ENCODE measurements at regions not wholly inside any gene's neighbourhood (a gene's known extent, or its start where the extent isn't known, plus 50 kb on each side); places are given as distances from the start of the nearest gene placed in this dataset.

DNA sequence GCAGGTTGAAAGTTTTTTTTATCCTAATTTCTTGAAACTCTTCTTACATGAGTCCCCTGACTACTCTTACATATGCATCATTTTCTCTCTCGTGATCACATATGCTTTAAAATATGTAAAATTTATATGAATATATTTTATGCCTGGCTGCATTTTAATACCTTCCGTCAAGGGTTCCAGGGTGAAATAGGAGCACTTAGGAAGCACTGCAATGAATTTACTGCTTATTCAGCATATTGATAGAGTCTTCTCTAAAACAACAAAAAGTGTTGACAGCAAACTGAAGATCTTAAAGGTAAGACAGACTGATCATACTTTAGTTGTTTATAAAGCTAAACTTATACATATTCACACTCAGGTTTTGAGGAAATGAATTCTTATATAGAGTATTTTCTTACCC lies 1191.6 kb upstream of the CRIM1 start:
- Histone ChIP-seq H3K4me1 (ENCODE audit: insufficient read depth, low read length) (no peaks in the 10 kb centered on the region), H3K79me2 (ENCODE audit: insufficient read depth, low read length) (no peaks in the 10 kb centered on the region), H3K27me3 (ENCODE audit: insufficient read depth, low read length) (no peaks in the 10 kb centered on the region), H2AFZ (ENCODE audit: low read depth, low read length) (no peak overlapping the region), H3K9ac (ENCODE audit: low read length) (no peak overlapping the region), H3K9me3 (ENCODE audit: insufficient read depth, low read depth, low read length) (no peaks in the 10 kb centered on the region), H3K36me3 (ENCODE audit: insufficient read depth, low read length) (no peaks in the 10 kb centered on the region), H4K20me1 (ENCODE audit: insufficient read depth, low read length) (no peaks in the 10 kb centered on the region), H3K27ac (ENCODE audit: low read depth, low read length) (no peak overlapping the region), H3K4me3 (ENCODE audit: insufficient read depth, low read depth, low read length) (no peak overlapping the region), H3K4me2 (ENCODE audit: low read length) (no peak overlapping the region)
- no peak for DNase-seq (ENCODE audit: low read depth)
- no peaks in the 10 kb centered on the region for H3K9me3 Mint-ChIP-seq (ENCODE audit: unreplicated experiment)
- no peaks in the 10 kb centered on the region for H3K27me3 Mint-ChIP-seq (ENCODE audit: low read depth, unreplicated experiment)
- no peak for FAIRE-seq
- H3K4me1 Mint-ChIP-seq (ENCODE audit: low read depth, unreplicated experiment), result no peaks in the 10 kb centered on the region
- no peak overlapping the region for H3K27ac Mint-ChIP-seq (ENCODE audit: unreplicated experiment)
- no peaks in the 10 kb centered on the region for H3K36me3 Mint-ChIP-seq (ENCODE audit: low read depth, unreplicated experiment)
- TF ChIP-seq EZH2 (IDR thresholded peaks at IDR 0.05; ENCODE audit: insufficient read depth, low read length), result no peak
- TF ChIP-seq, protein P1, sequence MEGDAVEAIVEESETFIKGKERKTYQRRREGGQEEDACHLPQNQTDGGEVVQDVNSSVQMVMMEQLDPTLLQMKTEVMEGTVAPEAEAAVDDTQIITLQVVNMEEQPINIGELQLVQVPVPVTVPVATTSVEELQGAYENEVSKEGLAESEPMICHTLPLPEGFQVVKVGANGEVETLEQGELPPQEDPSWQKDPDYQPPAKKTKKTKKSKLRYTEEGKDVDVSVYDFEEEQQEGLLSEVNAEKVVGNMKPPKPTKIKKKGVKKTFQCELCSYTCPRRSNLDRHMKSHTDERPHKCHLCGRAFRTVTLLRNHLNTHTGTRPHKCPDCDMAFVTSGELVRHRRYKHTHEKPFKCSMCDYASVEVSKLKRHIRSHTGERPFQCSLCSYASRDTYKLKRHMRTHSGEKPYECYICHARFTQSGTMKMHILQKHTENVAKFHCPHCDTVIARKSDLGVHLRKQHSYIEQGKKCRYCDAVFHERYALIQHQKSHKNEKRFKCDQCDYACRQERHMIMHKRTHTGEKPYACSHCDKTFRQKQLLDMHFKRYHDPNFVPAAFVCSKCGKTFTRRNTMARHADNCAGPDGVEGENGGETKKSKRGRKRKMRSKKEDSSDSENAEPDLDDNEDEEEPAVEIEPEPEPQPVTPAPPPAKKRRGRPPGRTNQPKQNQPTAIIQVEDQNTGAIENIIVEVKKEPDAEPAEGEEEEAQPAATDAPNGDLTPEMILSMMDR (IDR thresholded peaks at IDR 0.05; ENCODE audit: insufficient read depth, low read depth, low read length), result no peak
- H3K4me3 Mint-ChIP-seq (ENCODE audit: unreplicated experiment), result no peak overlapping the region

DNA sequence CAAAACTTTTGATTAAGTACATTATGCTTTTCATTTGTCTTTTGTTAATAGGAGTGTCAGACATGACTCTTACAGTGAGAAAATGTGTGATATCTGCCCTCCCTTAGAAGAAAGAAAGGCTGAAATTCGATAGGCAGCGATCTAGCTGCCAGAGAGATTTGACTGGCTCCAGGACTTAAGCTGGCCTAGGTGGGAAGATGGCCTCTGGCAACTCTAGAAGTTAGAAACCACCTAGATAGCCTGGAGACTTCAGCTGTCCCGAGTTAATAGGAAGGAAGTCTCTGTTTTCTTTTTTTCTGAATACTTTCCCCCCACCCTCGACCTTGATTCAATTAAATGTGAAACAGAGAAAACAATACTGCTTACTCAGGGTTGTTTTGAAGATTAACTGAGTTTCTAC lies 1194.7 kb upstream of the CRIM1 start:
- H3K4me1 ChIP-seq (ENCODE audit: insufficient read depth, low read length), result no peaks in the 10 kb centered on the region
- H3K4me3 ChIP-seq (ENCODE audit: insufficient read depth, low read depth, low read length), result no peak overlapping the region
- Mint-ChIP-seq H3K4me3 (ENCODE audit: unreplicated experiment) (no peak overlapping the region), H3K9me3 (ENCODE audit: unreplicated experiment) (no peaks in the 10 kb centered on the region), H3K4me1 (ENCODE audit: low read depth, unreplicated experiment) (no peaks in the 10 kb centered on the region), H3K27me3 (ENCODE audit: low read depth, unreplicated experiment) (no peaks in the 10 kb centered on the region), H3K27ac (ENCODE audit: unreplicated experiment) (no peak overlapping the region), H3K36me3 (ENCODE audit: low read depth, unreplicated experiment) (no peaks in the 10 kb centered on the region)
- no peaks in the 10 kb centered on the region for H3K27me3 ChIP-seq (ENCODE audit: insufficient read depth, low read length)
- DNase-seq (ENCODE audit: low read depth) (no peak), FAIRE-seq (no peak)
- H3K9ac ChIP-seq (ENCODE audit: low read length), result no peak overlapping the region
- TF ChIP-seq, protein P1 (IDR thresholded peaks at IDR 0.05; ENCODE audit: insufficient read depth, low read depth, low read length), result no peak
- TF ChIP-seq EZH2 (IDR thresholded peaks at IDR 0.05; ENCODE audit: insufficient read depth, low read length), result no peak
- H3K9me3 ChIP-seq (ENCODE audit: insufficient read depth, low read depth, low read length), result no peaks in the 10 kb centered on the region
- H3K36me3 ChIP-seq (ENCODE audit: insufficient read depth, low read length), result no peaks in the 10 kb centered on the region
- no peak overlapping the region for H3K4me2 ChIP-seq (ENCODE audit: low read length)
- no peaks in the 10 kb centered on the region for H3K79me2 ChIP-seq (ENCODE audit: insufficient read depth, low read length)
- H4K20me1 ChIP-seq (ENCODE audit: insufficient read depth, low read length), result no peaks in the 10 kb centered on the region
- no peak overlapping the region for H2AFZ ChIP-seq (ENCODE audit: low read depth, low read length)
- no peak overlapping the region for H3K27ac ChIP-seq (ENCODE audit: low read depth, low read length)

DNA sequence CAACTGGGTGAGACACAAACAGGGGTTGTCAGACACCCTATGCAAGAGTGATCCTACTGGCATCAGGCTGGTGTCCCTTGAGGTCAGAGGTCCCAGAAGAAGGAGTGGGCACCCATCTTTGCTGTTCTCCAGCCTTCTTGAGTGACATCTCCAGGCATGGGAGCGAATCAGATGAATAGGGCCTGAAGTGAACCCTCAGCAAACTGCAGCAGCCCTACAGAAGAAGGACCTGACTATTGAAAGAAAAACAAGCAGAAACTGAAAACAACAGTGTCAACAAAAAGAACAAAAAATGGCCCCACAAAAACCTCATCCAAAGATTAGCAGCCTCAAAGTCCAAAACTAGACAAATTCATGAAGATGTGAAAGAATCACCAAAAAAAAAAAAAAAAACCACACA lies 1229.7 kb upstream of the CRIM1 start:
- Histone ChIP-seq H3K27ac (ENCODE audit: low read depth, low read length) (no peak overlapping the region), H3K4me3 (ENCODE audit: insufficient read depth, low read depth, low read length) (no peak overlapping the region), H3K36me3 (ENCODE audit: insufficient read depth, low read length) (no peaks in the 10 kb centered on the region), H2AFZ (ENCODE audit: low read depth, low read length) (no peak overlapping the region), H3K4me1 (ENCODE audit: insufficient read depth, low read length) (no peaks in the 10 kb centered on the region), H3K27me3 (ENCODE audit: insufficient read depth, low read length) (no peaks in the 10 kb centered on the region), H3K9ac (ENCODE audit: low read length) (no peak overlapping the region), H3K9me3 (ENCODE audit: insufficient read depth, low read depth, low read length) (no peaks in the 10 kb centered on the region), H4K20me1 (ENCODE audit: insufficient read depth, low read length) (no peaks in the 10 kb centered on the region), H3K4me2 (ENCODE audit: low read length) (no peak overlapping the region), H3K79me2 (ENCODE audit: insufficient read depth, low read length) (no peaks in the 10 kb centered on the region)
- Mint-ChIP-seq H3K27me3 (ENCODE audit: low read depth, unreplicated experiment) (peaks cover 3% of the 10 kb centered on the region), H3K9me3 (ENCODE audit: unreplicated experiment) (peaks cover 2% of the 10 kb centered on the region), H3K4me1 (ENCODE audit: low read depth, unreplicated experiment) (no peaks in the 10 kb centered on the region), H3K4me3 (ENCODE audit: unreplicated experiment) (no peak overlapping the region), H3K36me3 (ENCODE audit: low read depth, unreplicated experiment) (no peaks in the 10 kb centered on the region), H3K27ac (ENCODE audit: unreplicated experiment) (no peak overlapping the region)
- TF ChIP-seq, protein P1 (IDR thresholded peaks at IDR 0.05; ENCODE audit: insufficient read depth, low read depth, low read length), result no peak
- no peak for TF ChIP-seq EZH2 (IDR thresholded peaks at IDR 0.05; ENCODE audit: insufficient read depth, low read length)
- FAIRE-seq, result no peak
- DNase-seq (ENCODE audit: low read depth), result no peak
